Endothelial cell of umbilical vein (primary cell): ENCODE measurements at regions not wholly inside any gene's neighbourhood (a gene's known extent, or its start where the extent isn't known, plus 50 kb on each side); places are given as distances from the start of the nearest gene placed in this dataset.

Experiments
- BruUV-seq: library from RNA; stranded (reverse); fragments of 400-500 nt; replicated peaks from 2 replicates; lab custom pipeline; 2021; lab: Mats Ljungman, UMichigan
- CTCF ChIA-PET: fragments of 300-600, 350-600 bp; sonication (Branson Sonifier 250); formaldehyde crosslinking; loops from one replicate; lab custom pipeline; 2021; ENCODE audit warnings: antibody characterized with exemption, inconsistent platforms; lab: Charles Lee
- POLR2A ChIA-PET: fragments of 300-600, 350-600 bp; sonication (Branson Sonifier 250); formaldehyde crosslinking; loops from one replicate; lab custom pipeline; 2021; ENCODE audit warnings: antibody characterized with exemption, inconsistent platforms; lab: Charles Lee
- DNase-seq: peaks from one replicate; pipeline ENCODE4 v3.0.0-alpha.2; 2011; ENCODE audit warnings: low read depth, low spot score
- FAIRE-seq: peaks from 2 replicates; lab custom pipeline; 2011; peaks lifted over from hg19 to GRCh38; lab: Jason Lieb, UNC
- H2AFZ ChIP-seq: 2 replicates; pipeline ENCODE4 v1.6.0; 2012; ENCODE audit warnings: low read depth, low read length, control low read depth, inconsistent platforms
- H3K27ac ChIP-seq: 2 replicates; pipeline ENCODE4 v1.5.1; 2011; ENCODE audit warnings: low read depth, mild to moderate bottlenecking, control low read depth, low read length, moderate library complexity; ENCODE audit not compliant: insufficient read depth
- H3K27me3 ChIP-seq, 2 experiments: 2 replicates each; pipeline versions ENCODE4 v1.6.0 to v1.6.1; 2011; ENCODE audit warnings: low read length in 2 of 2, mixed read lengths in 1 of 2; ENCODE audit not compliant: control insufficient read depth in 2 of 2, insufficient read depth in 2 of 2
- H3K36me3 ChIP-seq, 2 experiments: 2 replicates in 1 of 2; 3 replicates in 1 of 2; pipeline ENCODE4 v1.5.1; 2011; ENCODE audit warnings: low read length in 2 of 2, mild to moderate bottlenecking in 1 of 2, moderate library complexity in 1 of 2; ENCODE audit not compliant: control insufficient read depth in 2 of 2, insufficient read depth in 2 of 2; ENCODE audit errors: extremely low read depth in 1 of 2
- H3K4me1 ChIP-seq: 3 replicates; pipeline ENCODE4 v1.5.1; 2011; ENCODE audit warnings: mild to moderate bottlenecking, low read length; ENCODE audit not compliant: control insufficient read depth, insufficient read depth; ENCODE audit errors: extremely low read depth
- H3K4me2 ChIP-seq: 2 replicates; pipeline ENCODE4 v1.6.1; 2011; ENCODE audit warnings: low read length, control low read depth, mixed read lengths; ENCODE audit not compliant: insufficient read depth
- H3K4me3 ChIP-seq, 3 experiments: fragments of 200-600 bp in 1 of 3; sonication (generic), shearing (Covaris generic) in 1 of 3; replicated peaks in 1 of 3; 2 replicates each; pipeline ENCODE4 v1.5.1; 2011 to 2016; ENCODE audit warnings: control low read depth in 3 of 3, low read length in 3 of 3, mild to moderate bottlenecking in 2 of 3, inconsistent platforms in 1 of 3, low read depth in 1 of 3, moderate library complexity in 1 of 3; ENCODE audit not compliant: insufficient read depth in 1 of 3
- H3K79me2 ChIP-seq: 2 replicates; pipeline ENCODE4 v1.6.0; 2012; ENCODE audit warnings: low read length, inconsistent platforms; ENCODE audit not compliant: control insufficient read depth, insufficient read depth
- H3K9ac ChIP-seq: replicated peaks from 2 replicates; pipeline ENCODE3; 2011; ENCODE audit warnings: low read length, control low read depth; ENCODE audit not compliant: insufficient read depth; ENCODE audit errors: extremely low read depth
- H3K9me1 ChIP-seq: replicated peaks from 3 replicates; pipeline ENCODE4 v1.6.0; 2011; ENCODE audit warnings: mild to moderate bottlenecking, low read length; ENCODE audit not compliant: control insufficient read depth, insufficient read depth; ENCODE audit errors: extremely low read depth
- H3K9me3 ChIP-seq: replicated peaks from 2 replicates; pipeline ENCODE4 v1.5.1; 2012; ENCODE audit warnings: low read length, inconsistent platforms; ENCODE audit not compliant: control insufficient read depth, insufficient read depth
- H4K20me1 ChIP-seq: replicated peaks from 2 replicates; pipeline ENCODE3; 2011; ENCODE audit warnings: mild to moderate bottlenecking, low read length; ENCODE audit not compliant: control insufficient read depth, insufficient read depth; ENCODE audit errors: extremely low read depth
- EZH2 ChIP-seq: IDR thresholded peaks from 2 replicates; pipeline ENCODE4 v1.6.1; 2012; ENCODE audit warnings: borderline replicate concordance, low read depth, mild to moderate bottlenecking, moderate library complexity, low read length, inconsistent platforms; ENCODE audit not compliant: severe bottlenecking
- FOS ChIP-seq: IDR thresholded peaks from 2 replicates; pipeline ENCODE4 v1.6.1; 2011; ENCODE audit warnings: mild to moderate bottlenecking, low read length, moderate library complexity, borderline replicate concordance; ENCODE audit not compliant: insufficient read depth
- JUN ChIP-seq: IDR thresholded peaks from 2 replicates; pipeline ENCODE4 v1.6.1; 2011; ENCODE audit warnings: borderline replicate concordance, low read depth; ENCODE audit not compliant: insufficient read length, insufficient read depth
- MAX ChIP-seq: IDR thresholded peaks from 2 replicates; pipeline ENCODE4 v1.6.1; 2011; ENCODE audit not compliant: insufficient read depth, insufficient read length
- MYC ChIP-seq: IDR thresholded peaks from one replicate; pipeline ENCODE4 v1.6.1; 2011; ENCODE audit warnings: mild to moderate bottlenecking, low read depth, low read length
- POLR2A ChIP-seq: IDR thresholded peaks from 2 replicates; pipeline ENCODE4 v1.6.1; 2012; ENCODE audit warnings: low read depth, mild to moderate bottlenecking, control low read depth, low read length
- POLR2AphosphoS5 ChIP-seq: IDR thresholded peaks from 2 replicates; pipeline ENCODE4 v1.6.1; 2012; ENCODE audit warnings: low read depth, mild to moderate bottlenecking, control low read depth, low read length, moderate library complexity; ENCODE audit not compliant: insufficient read depth
- dilution Hi-C: fragments of 300-500 bp; cut with MboI; formaldehyde crosslinking; loops from one replicate; pipeline ENCODE4 v1.15.0; 2019; ENCODE audit warnings: low sequenced_read_pairs; ENCODE audit not compliant: extremely low pct_ligation_motif_present
- intact Hi-C: fragments of 100-400 bp; cut with micrococcal nuclease; formaldehyde crosslinking; loops from one replicate; pipeline ENCODE4 v1.10.0; 2022
- TF ChIP-seq, protein P1 (sequence below), 2 donors: IDR thresholded peaks; 1 replicate in 1 of 2; 2 replicates in 1 of 2; pipeline ENCODE4 v1.5.1; 2011; ENCODE audit warnings: low read length in 2 of 2, mild to moderate bottlenecking in 2 of 2, moderate library complexity in 2 of 2, control low read depth in 1 of 2, inconsistent platforms in 1 of 2, low read depth in 1 of 2; ENCODE audit not compliant: insufficient read depth in 1 of 2; ENCODE audit errors: extremely low read depth in 1 of 2

DNA sequence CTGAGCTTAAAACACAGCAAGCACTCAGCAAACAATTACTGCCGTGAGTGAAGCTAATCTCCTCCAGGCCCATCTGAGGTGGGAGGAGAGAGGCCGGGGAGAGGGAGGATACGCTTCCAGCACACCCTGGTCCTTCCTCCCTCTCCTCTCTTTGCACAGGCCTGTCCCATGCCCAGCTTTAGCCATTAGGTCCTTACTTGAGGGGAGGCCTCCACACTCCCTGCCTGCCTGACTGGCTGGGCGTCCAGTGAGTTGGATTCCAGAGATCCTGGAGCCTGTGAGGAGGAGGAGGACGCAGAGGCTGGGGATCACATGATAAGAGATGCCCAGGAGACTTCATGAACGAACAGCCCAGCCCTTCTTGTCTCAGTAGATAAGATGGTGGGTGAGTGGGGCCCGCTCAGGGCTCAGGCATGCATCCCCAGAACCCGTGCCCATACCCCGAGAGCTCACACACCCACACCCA is 65.1 kb upstream of the NCOR2 start:
- H3K9me3 ChIP-seq: no peaks in the 10 kb centered on the region
- no peaks in the 10 kb centered on the region for H3K36me3 ChIP-seq
- FAIRE-seq: no peak
- no peaks in the 10 kb centered on the region for H3K4me1 ChIP-seq
- no peaks in the 10 kb centered on the region for H3K9me1 ChIP-seq
- CTCF ChIA-PET: no interaction called here
- POLR2A ChIA-PET: no interaction called here
- no peaks in the 10 kb centered on the region for H3K79me2 ChIP-seq
- no TSS peak for BruUV-seq
- H3K27me3 ChIP-seq: no peaks in the 10 kb centered on the region
- no peak for DNase-seq
- intact Hi-C loops (no loop called here), dilution Hi-C loops (no loop called here)
- no peaks in the 10 kb centered on the region for H4K20me1 ChIP-seq
- no peak overlapping the region for H3K4me3 ChIP-seq
- H2AFZ ChIP-seq: no peak overlapping the region
- H3K4me2 ChIP-seq: no peak overlapping the region
- no peak overlapping the region for H3K9ac ChIP-seq
- no peak overlapping the region for H3K27ac ChIP-seq
- TF ChIP-seq POLR2A (no peak), MAX (no peak)
- TF ChIP-seq, protein P1, sequence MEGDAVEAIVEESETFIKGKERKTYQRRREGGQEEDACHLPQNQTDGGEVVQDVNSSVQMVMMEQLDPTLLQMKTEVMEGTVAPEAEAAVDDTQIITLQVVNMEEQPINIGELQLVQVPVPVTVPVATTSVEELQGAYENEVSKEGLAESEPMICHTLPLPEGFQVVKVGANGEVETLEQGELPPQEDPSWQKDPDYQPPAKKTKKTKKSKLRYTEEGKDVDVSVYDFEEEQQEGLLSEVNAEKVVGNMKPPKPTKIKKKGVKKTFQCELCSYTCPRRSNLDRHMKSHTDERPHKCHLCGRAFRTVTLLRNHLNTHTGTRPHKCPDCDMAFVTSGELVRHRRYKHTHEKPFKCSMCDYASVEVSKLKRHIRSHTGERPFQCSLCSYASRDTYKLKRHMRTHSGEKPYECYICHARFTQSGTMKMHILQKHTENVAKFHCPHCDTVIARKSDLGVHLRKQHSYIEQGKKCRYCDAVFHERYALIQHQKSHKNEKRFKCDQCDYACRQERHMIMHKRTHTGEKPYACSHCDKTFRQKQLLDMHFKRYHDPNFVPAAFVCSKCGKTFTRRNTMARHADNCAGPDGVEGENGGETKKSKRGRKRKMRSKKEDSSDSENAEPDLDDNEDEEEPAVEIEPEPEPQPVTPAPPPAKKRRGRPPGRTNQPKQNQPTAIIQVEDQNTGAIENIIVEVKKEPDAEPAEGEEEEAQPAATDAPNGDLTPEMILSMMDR (IDR thresholded peaks at IDR 0.05; ENCODE audit: extremely low read depth in 1 of 2, insufficient read depth in 1 of 2, low read depth in 1 of 2, low read length in 2 of 2): no peak

GRCh38 chr12:124631681-124632256 is 64.4 kb upstream of the NCOR2 start:
- no peak for DNase-seq
- no peak for TF ChIP-seq POLR2AphosphoS5
- TF ChIP-seq POLR2A: no peak
- no peak for TF ChIP-seq EZH2
- no peak for TF ChIP-seq FOS
- TF ChIP-seq JUN: no peak
- TF ChIP-seq MYC: no peak
- TF ChIP-seq, protein P1 (IDR thresholded peaks at IDR 0.05; ENCODE audit: extremely low read depth in 1 of 2, insufficient read depth in 1 of 2, low read depth in 1 of 2, low read length in 2 of 2): no peak
- intact Hi-C loops: no loop called here
- Histone ChIP-seq H3K9me3 (no peaks in the 10 kb centered on the region), H3K27me3 (no peaks in the 10 kb centered on the region), H3K9ac (no peak overlapping the region), H2AFZ (no peak overlapping the region), H3K4me3 (no peak overlapping the region), H3K9me1 (no peaks in the 10 kb centered on the region), H3K36me3 (no peaks in the 10 kb centered on the region), H3K79me2 (no peaks in the 10 kb centered on the region), H3K4me1 (peaks cover 4% of the 10 kb centered on the region), H4K20me1 (no peaks in the 10 kb centered on the region), H3K4me2 (no peak overlapping the region), H3K27ac (no peak overlapping the region)
- dilution Hi-C loops: no loop called here
- ChIA-PET CTCF (no interaction called here), POLR2A (no interaction called here)
- BruUV-seq: no TSS peak
- FAIRE-seq: no peak
